Stomach (tissue), 8 donors: ENCODE measurements at regions not wholly inside any gene's neighbourhood (a gene's known extent, or its start where the extent isn't known, plus 50 kb on each side); places are given as distances from the start of the nearest gene placed in this dataset.

Experiments used
- DNase-seq, 2 donors: peaks; one replicate each; pipeline versions ENCODE4 v3.0.0 to v3.0.0-alpha.2; 2013 to 2019
- H3K27ac ChIP-seq, 5 donors: fragments of 200-600 bp in 4 of 5; sonication (generic) in 4 of 5; one replicate each; pipeline ENCODE4 v1.5.1; 2013 to 2019; ENCODE audit warnings: mild to moderate bottlenecking in 1 of 5, moderate library complexity in 1 of 5
- H3K27me3 ChIP-seq, 3 donors: fragments of 200-600 bp; sonication (generic); one replicate each; pipeline ENCODE4 v1.5.1; 2017 to 2019; ENCODE audit warnings: mixed run types in 1 of 3
- H3K36me3 ChIP-seq, 4 donors: fragments of 200-600 bp; sonication (generic); 1 replicate in 3 of 4; 2 replicates in 1 of 4; pipeline ENCODE4 v1.5.1; 2016 to 2019
- H3K4me1 ChIP-seq, 4 donors: fragments of 200-600 bp; sonication (generic); one replicate each; pipeline ENCODE4 v1.5.1; 2016 to 2019
- H3K4me3 ChIP-seq, 4 donors: fragments of 200-600 bp; sonication (generic) in 3 of 4; one replicate each; pipeline ENCODE4 v1.5.1; 2016 to 2019; ENCODE audit warnings: mild to moderate bottlenecking in 1 of 4
- H3K9me3 ChIP-seq, 4 donors: fragments of 200-600 bp; sonication (generic); one replicate each; pipeline ENCODE4 v1.5.1; 2016 to 2019
- EP300 ChIP-seq: sonication (generic); formaldehyde crosslinking; IDR thresholded peaks from one replicate; pipeline ENCODE4 v1.6.1; 2017; ENCODE audit warnings: antibody characterized with exemption
- POLR2A ChIP-seq, 4 donors: fragments of 450-650 bp; IDR thresholded peaks; one replicate each; pipeline ENCODE4 v1.6.1; 2016; ENCODE audit warnings: antibody characterized with exemption in 4 of 4, control low read depth in 2 of 4, mild to moderate bottlenecking in 1 of 4, moderate library complexity in 1 of 4
- POLR2AphosphoS5 ChIP-seq, 3 donors: sonication (generic); formaldehyde crosslinking; IDR thresholded peaks; one replicate each; pipeline ENCODE4 v1.6.1; 2016; ENCODE audit warnings: antibody characterized with exemption in 3 of 3
- WGBS, 5 donors: extraction: QIAGEN DNeasy Blood & Tissue Kit in 3 of 5; methylation state at CpG; one replicate each; pipeline versions ENCODE4 v1.1.5 to v1.1.7; 2013 to 2018; 5-methylcytosine and 5-hydroxymethylcytosine counted together
- intact Hi-C: fragments of 100-400 bp; cut with DNase I; formaldehyde crosslinking; loops from one replicate; pipeline ENCODE4 v1.15.1; 2023; ENCODE audit warnings: low total_unique reads
- TF ChIP-seq, protein P1 (sequence below), 7 experiments: fragments of 450-650 bp in 4 of 7; fragments of 200-600 bp in 3 of 7; sonication (generic) in 3 of 7; IDR thresholded peaks; one replicate each; pipeline ENCODE4 v1.5.1; 2016 to 2019; ENCODE audit warnings: antibody characterized with exemption in 7 of 7, control low read depth in 2 of 7, mild to moderate bottlenecking in 1 of 7
- donor health status: healthy with polysubstance abuse.
- donor health status: Bipolar disorder and iron deficiency.
- donor health status: healthy.

DNA sequence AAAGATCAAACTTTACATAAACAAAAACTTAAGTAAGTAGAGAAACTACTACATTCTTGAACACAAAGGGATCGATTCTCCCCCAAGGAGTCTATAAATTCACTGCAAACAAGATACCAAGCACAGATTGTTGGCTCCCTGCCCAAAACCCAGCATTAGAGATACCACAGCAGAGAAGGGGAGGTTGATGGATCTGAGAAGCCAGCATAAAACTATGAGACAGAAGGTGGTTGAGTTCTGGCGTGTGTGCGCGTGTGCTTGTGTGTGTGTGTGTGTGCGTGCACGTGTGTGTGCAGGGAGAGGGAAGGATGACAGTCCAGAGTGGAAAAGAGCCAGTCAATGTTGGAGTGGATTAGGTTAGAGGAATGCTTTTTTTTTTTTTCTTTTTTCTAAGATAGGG lies 143.2 kb upstream of the PRR20G start:
- peak in 1 of 2 donors; percentile 52 for DNase-seq
- 57 to 72% (median 62%) methylated on average over 6 of the region's 6 CpGs for WGBS, 5 donors
- no peak for TF ChIP-seq POLR2AphosphoS5 (IDR thresholded peaks at IDR 0.05)
- TF ChIP-seq POLR2A (IDR thresholded peaks at IDR 0.05), result no peak
- TF ChIP-seq, protein P1, sequence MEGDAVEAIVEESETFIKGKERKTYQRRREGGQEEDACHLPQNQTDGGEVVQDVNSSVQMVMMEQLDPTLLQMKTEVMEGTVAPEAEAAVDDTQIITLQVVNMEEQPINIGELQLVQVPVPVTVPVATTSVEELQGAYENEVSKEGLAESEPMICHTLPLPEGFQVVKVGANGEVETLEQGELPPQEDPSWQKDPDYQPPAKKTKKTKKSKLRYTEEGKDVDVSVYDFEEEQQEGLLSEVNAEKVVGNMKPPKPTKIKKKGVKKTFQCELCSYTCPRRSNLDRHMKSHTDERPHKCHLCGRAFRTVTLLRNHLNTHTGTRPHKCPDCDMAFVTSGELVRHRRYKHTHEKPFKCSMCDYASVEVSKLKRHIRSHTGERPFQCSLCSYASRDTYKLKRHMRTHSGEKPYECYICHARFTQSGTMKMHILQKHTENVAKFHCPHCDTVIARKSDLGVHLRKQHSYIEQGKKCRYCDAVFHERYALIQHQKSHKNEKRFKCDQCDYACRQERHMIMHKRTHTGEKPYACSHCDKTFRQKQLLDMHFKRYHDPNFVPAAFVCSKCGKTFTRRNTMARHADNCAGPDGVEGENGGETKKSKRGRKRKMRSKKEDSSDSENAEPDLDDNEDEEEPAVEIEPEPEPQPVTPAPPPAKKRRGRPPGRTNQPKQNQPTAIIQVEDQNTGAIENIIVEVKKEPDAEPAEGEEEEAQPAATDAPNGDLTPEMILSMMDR (IDR thresholded peaks at IDR 0.05), result no peak
- no peak for TF ChIP-seq EP300
- intact Hi-C loops, result no loop called here
- H3K27me3 ChIP-seq, result peaks cover 0 to 46% (median 16%) of the 10 kb centered on the region in 3 donors
- H3K36me3 ChIP-seq, result no peaks in the 10 kb centered on the region
- no peak overlapping the region for H3K4me3 ChIP-seq
- no peaks in the 10 kb centered on the region for H3K4me1 ChIP-seq
- H3K9me3 ChIP-seq, result no peaks in the 10 kb centered on the region
- H3K27ac ChIP-seq, result no peak overlapping the region

- WGBS, 5 donors, result 77 to 89% (median 86%) methylated on average over 2 of the region's 2 CpGs
- Histone ChIP-seq H3K27me3 (peaks cover 0 to 72% (median 23%) of the 10 kb centered on the region in 3 donors), H3K9me3 (no peaks in the 10 kb centered on the region), H3K36me3 (no peaks in the 10 kb centered on the region), H3K4me1 (no peaks in the 10 kb centered on the region), H3K27ac (no peak overlapping the region), H3K4me3 (no peak overlapping the region)
- TF ChIP-seq POLR2AphosphoS5 (IDR thresholded peaks at IDR 0.05), result no peak
- TF ChIP-seq, protein P1 (IDR thresholded peaks at IDR 0.05), result no peak
- TF ChIP-seq EP300, result no peak
- no peak for DNase-seq
- intact Hi-C loops, result no loop called here
These were observed 140.6 kb upstream of the PRR20G start for GRCh38 chr3:127428344-127428997.

DNA sequence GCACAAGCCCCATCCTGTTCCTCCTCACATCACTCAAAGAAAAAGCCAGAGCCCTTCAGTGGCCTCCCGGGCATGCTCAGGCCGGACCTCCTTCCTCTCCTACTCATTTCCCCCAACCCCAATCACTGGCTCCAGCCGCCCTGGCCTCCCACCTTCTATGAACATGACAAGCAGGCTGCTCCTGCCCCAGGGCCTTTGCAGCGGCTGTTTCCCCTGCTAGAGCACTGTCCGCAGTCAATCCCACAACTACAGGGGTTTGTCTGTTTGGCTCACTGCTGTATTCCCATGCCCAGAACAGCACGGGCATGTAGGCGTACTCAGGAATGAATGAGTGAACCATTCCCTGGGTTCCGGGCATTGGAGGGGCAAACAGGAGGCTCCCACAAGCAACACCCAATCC lies 139.8 kb upstream of the PRR20G start:
- Histone ChIP-seq H3K27me3 (peaks cover 0 to 80% (median 23%) of the 10 kb centered on the region in 3 donors), H3K9me3 (no peaks in the 10 kb centered on the region), H3K36me3 (no peaks in the 10 kb centered on the region), H3K4me3 (no peak overlapping the region), H3K27ac (no peak overlapping the region), H3K4me1 (no peaks in the 10 kb centered on the region)
- DNase-seq, result no peak
- intact Hi-C loops, result no loop called here
- 67 to 82% (median 73%) methylated on average over 5 to 8 of the region's 8 CpGs for WGBS, 5 donors
- no peak for TF ChIP-seq EP300

DNA sequence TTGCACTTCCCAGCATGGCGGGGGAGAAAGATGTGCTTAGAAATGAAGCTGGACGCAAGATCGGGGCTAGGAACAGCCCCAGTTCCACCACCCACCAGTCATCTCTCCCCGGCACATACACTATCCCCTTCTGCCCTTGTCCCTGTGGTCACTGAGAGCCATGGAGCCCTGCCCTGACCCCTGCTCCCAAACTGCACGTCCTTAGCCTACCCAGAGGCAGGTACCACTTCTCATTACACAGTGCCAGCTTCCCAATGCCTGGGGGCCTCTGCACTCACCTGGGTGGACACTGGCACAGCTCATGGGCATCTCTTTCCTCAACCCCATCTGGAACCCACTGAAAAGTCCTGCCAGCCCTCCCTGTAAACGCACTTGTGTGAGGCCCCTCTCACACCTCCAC lies 139.3 kb upstream of the PRR20G start:
- WGBS, 5 donors, result 48 to 53% (median 52%) methylated on average over 6 of the region's 6 CpGs
- TF ChIP-seq POLR2A (IDR thresholded peaks at IDR 0.05) (no peak), EP300 (no peak), POLR2AphosphoS5 (IDR thresholded peaks at IDR 0.05) (no peak)
- TF ChIP-seq, protein P1 (IDR thresholded peaks at IDR 0.05), result no peak
- intact Hi-C loops, result no loop called here
- H3K4me1 ChIP-seq, result no peaks in the 10 kb centered on the region
- no peaks in the 10 kb centered on the region for H3K9me3 ChIP-seq
- H3K36me3 ChIP-seq, result no peaks in the 10 kb centered on the region
- no peak overlapping the region for H3K27ac ChIP-seq
- no peak overlapping the region for H3K4me3 ChIP-seq
- H3K27me3 ChIP-seq, result peaks cover 0 to 85% (median 23%) of the 10 kb centered on the region in 3 donors
- DNase-seq, result no peak

- 13 to 18% (median 15%) methylated on average over 13 to 18 of the region's 18 CpGs for WGBS, 5 donors
- intact Hi-C loops, result no loop called here
- H3K27me3 ChIP-seq, result peaks cover 0 to 87% (median 23%) of the 10 kb centered on the region in 3 donors
These were observed 138.8 kb upstream of the PRR20G start for GRCh38 chr3:127426444-127427153.

More at GRCh38 chr3:127426444-127427153, 138.8 kb upstream of the PRR20G start:
- Histone ChIP-seq H3K9me3 (no peaks in the 10 kb centered on the region), H3K27ac (no peak overlapping the region), H3K36me3 (no peaks in the 10 kb centered on the region), H3K4me1 (no peaks in the 10 kb centered on the region), H3K4me3 (no peak overlapping the region)
- peak in 1 of 2 donors; percentile 43 for DNase-seq
- TF ChIP-seq POLR2A (IDR thresholded peaks at IDR 0.05), result no peak
- TF ChIP-seq EP300, result no peak
- TF ChIP-seq, protein P1 (IDR thresholded peaks at IDR 0.05), result no peak
- TF ChIP-seq POLR2AphosphoS5 (IDR thresholded peaks at IDR 0.05), result no peak
